Fibroblast of lung (primary cell): ENCODE measurements at regions not wholly inside any gene's neighbourhood (a gene's known extent, or its start where the extent isn't known, plus 50 kb on each side); places are given as distances from the start of the nearest gene placed in this dataset.

Source experiments
- CTCF ChIP-seq, 2 donors: IDR thresholded peaks in 1 of 2; conservative IDR thresholded peaks in 1 of 2; 1 replicate in 1 of 2; 2 replicates in 1 of 2; pipeline ENCODE4 v1.5.1; 2011 to 2012; ENCODE audit warnings: low read length in 2 of 2, control low read depth in 1 of 2, inconsistent platforms in 1 of 2, low read depth in 1 of 2, mild to moderate bottlenecking in 1 of 2
- EZH2 ChIP-seq: IDR thresholded peaks from 2 replicates; pipeline ENCODE4 v1.5.1; 2012; ENCODE audit warnings: low read length, control low read depth, mild to moderate bottlenecking; ENCODE audit errors: missing control alignments

- TF ChIP-seq CTCF (conservative IDR thresholded peaks at IDR 0.05 in 1 of 2, IDR thresholded peaks at IDR 0.05 in 1 of 2; ENCODE audit: low read depth in 1 of 2, low read length in 2 of 2) (no peak), EZH2 (no peak)
Observed at GRCh38 chr6:125510405-125510804, 208.6 kb upstream of the HDDC2 start.
